Cerebellar cortex (tissue), 1 donor: ENCODE measurements at regions not wholly inside any gene's neighbourhood (a gene's known extent, or its start where the extent isn't known, plus 50 kb on each side); places are given as distances from the start of the nearest gene placed in this dataset.
"Not testable (repeated sequence)": the region's sequence is repeated elsewhere in the genome, so short reads cannot be mapped to it uniquely, and the experiment has no call there.

Experiments used
- DNase-seq: peaks from one replicate; pipeline ENCODE4 v3.0.0-alpha.2; 2015; ENCODE audit warnings: low spot score

- no peak for DNase-seq
Measured at GRCh38 chr14:71536927-71537772, 395.1 kb upstream of the RGS6 start.

GRCh38 chr14:71538288-71538687 lies 393.9 kb upstream of the RGS6 start:
- peak; percentile 49 for DNase-seq

- DNase-seq, result peak; percentile 76
Measured at GRCh38 chr14:71538938-71539649, 393.1 kb upstream of the RGS6 start.

- peak; percentile 77 for DNase-seq
Measured at GRCh38 chr14:71539650-71540285, 392.5 kb upstream of the RGS6 start.

GRCh38 chr14:71541271-71541670 lies 391.0 kb upstream of the RGS6 start:
- DNase-seq, result no peak

GRCh38 chr14:71541973-71542690 lies 390.1 kb upstream of the RGS6 start:
- DNase-seq, result no peak

GRCh38 chr14:71549421-71550050 lies 382.7 kb upstream of the RGS6 start:
- peak; percentile 65 for DNase-seq

- DNase-seq, result no peak
Measured at GRCh38 chr14:71550367-71550766, 381.9 kb upstream of the RGS6 start.

- peak; percentile 78 for DNase-seq
Measured at GRCh38 chr14:71551291-71551950, 380.8 kb upstream of the RGS6 start.

- DNase-seq, result no peak
Measured at GRCh38 chr14:71552809-71553208, 379.4 kb upstream of the RGS6 start.

GRCh38 chr14:71553779-71554178 lies 378.4 kb upstream of the RGS6 start:
- DNase-seq, result no peak

- DNase-seq, result no peak
Measured at GRCh38 chr14:71554323-71554722, 377.9 kb upstream of the RGS6 start.

- DNase-seq, result no peak
Measured at GRCh38 chr14:71554959-71555612, 377.1 kb upstream of the RGS6 start.

- no peak for DNase-seq
Measured at GRCh38 chr14:71555654-71556559, 376.3 kb upstream of the RGS6 start.

- DNase-seq, result no peak
Measured at GRCh38 chr14:71556730-71557129, 375.5 kb upstream of the RGS6 start.

GRCh38 chr14:71557351-71557750 lies 374.9 kb upstream of the RGS6 start:
- no peak for DNase-seq

- not testable (repeated sequence) for DNase-seq
Measured at GRCh38 chr14:71558943-71559342, 373.3 kb upstream of the RGS6 start.

- DNase-seq, result no peak
Measured at GRCh38 chr14:71560751-71561150, 371.5 kb upstream of the RGS6 start.

GRCh38 chr14:71563492-71564153 lies 368.6 kb upstream of the RGS6 start:
- no peak for DNase-seq
